IPS-18a (cell line): ENCODE measurements at regions not wholly inside any gene's neighbourhood (a gene's known extent, or its start where the extent isn't known, plus 50 kb on each side); places are given as distances from the start of the nearest gene placed in this dataset.

Experiments used
- H3K27ac ChIP-seq: one replicate; pipeline ENCODE4 v1.5.1; 2013; ENCODE audit warnings: low read length
- H3K27me3 ChIP-seq: one replicate; pipeline ENCODE4 v1.6.1; 2013; ENCODE audit warnings: mild to moderate bottlenecking, low read length; ENCODE audit not compliant: control insufficient read depth, insufficient read depth
- H3K36me3 ChIP-seq: one replicate; pipeline ENCODE4 v1.6.1; 2013; ENCODE audit warnings: low read depth, low read length; ENCODE audit not compliant: control insufficient read depth
- H3K4me1 ChIP-seq: one replicate; pipeline ENCODE4 v1.6.1; 2013; ENCODE audit warnings: low read depth, low read length; ENCODE audit not compliant: control insufficient read depth
- H3K4me3 ChIP-seq: one replicate; pipeline ENCODE4 v1.5.1; 2013; ENCODE audit warnings: low read length
- H3K9ac ChIP-seq: one replicate; pipeline ENCODE4 v1.6.1; 2013; ENCODE audit warnings: mild to moderate bottlenecking, low read length, moderate library complexity
- H3K9me3 ChIP-seq: one replicate; pipeline ENCODE4 v1.6.1; 2013; ENCODE audit warnings: low read depth, low read length; ENCODE audit not compliant: control insufficient read depth

DNA sequence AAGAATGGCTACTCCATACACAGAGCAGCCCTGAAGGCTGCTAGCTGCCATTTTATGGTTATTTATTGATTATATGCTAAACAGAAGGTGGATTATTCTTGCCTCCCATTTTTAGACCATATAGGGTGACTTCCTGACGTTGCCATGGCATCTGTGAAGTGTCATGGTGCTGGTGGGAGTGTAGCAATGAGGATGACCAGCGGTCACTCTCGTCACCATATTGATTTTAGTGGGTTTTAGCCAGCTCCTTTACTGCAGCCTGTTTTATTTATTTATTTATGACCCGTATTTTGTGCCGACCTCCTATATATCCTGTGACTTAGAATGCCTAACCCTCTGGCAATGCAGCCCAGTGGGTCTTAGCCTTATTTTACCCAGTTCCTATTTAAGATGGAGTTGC is 553.9 kb downstream of the TNS1 start:
- no peak overlapping the region for H3K27ac ChIP-seq
- no peak overlapping the region for H3K4me3 ChIP-seq
- no peaks in the 10 kb centered on the region for H3K9me3 ChIP-seq
- H3K27me3 ChIP-seq: no peaks in the 10 kb centered on the region
- no peaks in the 10 kb centered on the region for H3K4me1 ChIP-seq
- no peaks in the 10 kb centered on the region for H3K36me3 ChIP-seq
- no peak overlapping the region for H3K9ac ChIP-seq

DNA sequence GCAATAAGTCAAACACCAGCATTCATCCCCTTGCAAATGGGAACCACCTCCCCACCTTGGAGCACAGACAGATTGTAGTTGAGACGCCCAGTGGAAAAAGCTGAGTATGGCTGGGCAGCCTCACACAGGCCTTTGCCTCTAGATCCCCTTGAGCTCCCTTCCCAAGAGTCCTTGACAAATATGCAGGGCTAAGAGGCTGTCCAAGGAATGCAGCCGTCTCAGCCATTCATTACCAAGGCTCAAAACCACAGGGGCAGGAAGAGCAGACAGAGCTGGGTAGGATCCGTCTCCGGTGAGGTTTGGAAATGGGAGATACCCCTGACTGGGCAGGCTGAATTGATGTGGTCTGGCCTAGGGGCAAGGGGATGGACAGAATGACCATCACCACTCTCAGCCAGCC is 557.1 kb downstream of the TNS1 start:
- no peak overlapping the region for H3K27ac ChIP-seq
- no peaks in the 10 kb centered on the region for H3K27me3 ChIP-seq
- no peaks in the 10 kb centered on the region for H3K4me1 ChIP-seq
- no peaks in the 10 kb centered on the region for H3K36me3 ChIP-seq
- no peak overlapping the region for H3K4me3 ChIP-seq
- no peak overlapping the region for H3K9ac ChIP-seq
- H3K9me3 ChIP-seq: no peaks in the 10 kb centered on the region

DNA sequence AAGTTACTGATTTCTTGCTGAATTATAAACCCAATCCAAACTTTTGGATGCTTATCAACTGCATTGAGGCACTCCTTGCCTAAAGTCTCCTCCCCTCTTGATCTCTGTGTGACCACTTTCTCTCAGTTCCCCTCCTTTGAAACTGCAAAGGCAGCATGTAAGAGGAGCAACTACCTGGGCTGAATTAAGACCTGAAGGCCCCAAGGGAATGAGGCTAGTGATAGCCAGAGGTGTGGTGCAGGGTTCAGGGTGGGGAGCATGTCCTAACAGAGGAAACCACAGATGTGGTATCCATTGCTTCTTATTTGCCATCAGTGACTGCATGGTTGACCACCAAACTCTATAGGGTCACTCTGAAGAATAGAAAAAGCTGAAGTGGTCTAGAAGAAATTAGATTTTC is 557.9 kb downstream of the TNS1 start:
- H3K36me3 ChIP-seq: no peaks in the 10 kb centered on the region
- H3K27ac ChIP-seq: no peak overlapping the region
- H3K9me3 ChIP-seq: no peaks in the 10 kb centered on the region
- H3K27me3 ChIP-seq: no peaks in the 10 kb centered on the region
- H3K4me3 ChIP-seq: no peak overlapping the region
- no peak overlapping the region for H3K9ac ChIP-seq
- no peaks in the 10 kb centered on the region for H3K4me1 ChIP-seq

DNA sequence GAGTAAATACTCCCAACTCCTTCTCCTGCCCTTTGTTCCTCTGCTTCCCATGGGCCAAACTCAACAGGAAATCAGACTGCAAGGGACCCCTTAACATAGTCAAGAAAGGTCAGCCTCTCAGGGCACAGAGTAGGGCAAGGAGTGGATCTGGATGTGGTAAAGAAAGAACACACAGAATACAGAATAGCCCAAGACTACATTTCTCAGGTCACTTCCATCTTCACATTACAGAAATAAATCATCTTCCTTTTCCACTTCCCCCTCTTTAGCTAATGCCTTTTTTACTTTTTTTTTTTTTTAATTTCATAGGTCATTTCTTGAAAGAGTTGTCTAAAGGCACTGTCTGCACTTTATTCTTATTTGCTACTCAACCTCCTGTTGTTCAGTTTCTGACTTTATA is 558.3 kb downstream of the TNS1 start:
- Histone ChIP-seq H3K9me3 (no peaks in the 10 kb centered on the region), H3K9ac (no peak overlapping the region), H3K36me3 (no peaks in the 10 kb centered on the region), H3K27me3 (no peaks in the 10 kb centered on the region), H3K4me3 (no peak overlapping the region), H3K27ac (no peak overlapping the region), H3K4me1 (no peaks in the 10 kb centered on the region)

DNA sequence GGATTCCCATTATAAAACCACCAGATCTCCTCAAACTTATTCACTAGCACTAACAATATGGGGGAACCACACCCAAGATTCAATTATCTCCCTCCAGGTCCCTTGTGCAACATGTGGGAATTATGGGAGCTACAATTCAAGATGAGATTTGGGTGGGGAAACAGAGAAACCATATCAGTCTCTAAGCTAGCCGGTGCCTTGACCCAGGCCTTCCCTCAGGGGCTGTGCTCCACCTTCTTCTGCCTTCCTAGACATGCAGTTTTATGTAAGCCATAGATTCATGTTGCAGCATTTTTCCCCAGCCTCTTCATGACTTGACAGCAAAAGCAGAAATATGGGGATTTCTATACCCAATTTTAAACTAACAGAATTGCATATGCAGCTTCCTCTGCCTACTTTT is 559.2 kb downstream of the TNS1 start:
- H3K4me1 ChIP-seq: no peaks in the 10 kb centered on the region
- H3K9ac ChIP-seq: no peak overlapping the region
- H3K9me3 ChIP-seq: no peaks in the 10 kb centered on the region
- no peak overlapping the region for H3K4me3 ChIP-seq
- no peaks in the 10 kb centered on the region for H3K36me3 ChIP-seq
- no peaks in the 10 kb centered on the region for H3K27me3 ChIP-seq
- H3K27ac ChIP-seq: no peak overlapping the region

DNA sequence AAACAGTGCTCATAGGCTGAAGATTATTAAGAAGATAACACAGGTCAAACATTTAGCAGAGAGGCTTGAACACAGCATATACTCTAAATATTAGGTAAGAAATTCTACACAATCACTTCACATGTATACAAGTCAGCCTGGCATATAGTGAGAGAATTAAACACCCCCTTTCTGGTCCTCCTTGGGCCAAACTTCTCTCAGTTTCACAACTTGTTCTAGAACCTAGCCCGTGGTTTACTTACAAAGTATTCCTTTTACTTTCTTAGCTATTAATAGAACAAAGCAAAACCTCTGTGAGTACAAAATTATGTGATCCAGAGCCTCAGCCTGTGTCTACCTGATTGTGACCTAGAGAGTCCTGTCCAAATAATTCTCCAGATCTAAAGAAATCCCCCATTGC is 562.8 kb downstream of the TNS1 start:
- H3K4me1 ChIP-seq: no peaks in the 10 kb centered on the region
- no peaks in the 10 kb centered on the region for H3K27me3 ChIP-seq
- no peaks in the 10 kb centered on the region for H3K9me3 ChIP-seq
- H3K27ac ChIP-seq: no peak overlapping the region
- no peaks in the 10 kb centered on the region for H3K36me3 ChIP-seq
- H3K4me3 ChIP-seq: no peak overlapping the region
- H3K9ac ChIP-seq: no peak overlapping the region

DNA sequence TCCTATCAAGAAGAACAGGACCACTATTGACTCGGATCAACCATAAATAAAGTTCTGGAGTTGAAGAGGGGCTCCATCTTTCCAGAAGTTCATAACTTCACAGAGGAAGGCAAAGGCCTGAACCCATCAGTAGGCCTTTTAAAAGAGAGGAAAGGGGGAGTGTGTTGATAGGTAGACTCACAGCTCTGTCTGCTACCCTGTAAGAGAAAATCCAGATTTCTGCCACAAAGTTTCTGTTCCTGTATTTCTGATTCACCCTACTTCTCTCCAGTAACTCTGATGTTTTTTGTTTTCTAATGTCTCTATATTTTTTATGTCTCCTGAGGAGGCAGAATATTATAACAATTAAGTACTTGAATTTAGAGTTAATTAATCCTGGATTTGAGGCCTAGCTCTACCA is 564.0 kb downstream of the TNS1 start:
- no peak overlapping the region for H3K27ac ChIP-seq

DNA sequence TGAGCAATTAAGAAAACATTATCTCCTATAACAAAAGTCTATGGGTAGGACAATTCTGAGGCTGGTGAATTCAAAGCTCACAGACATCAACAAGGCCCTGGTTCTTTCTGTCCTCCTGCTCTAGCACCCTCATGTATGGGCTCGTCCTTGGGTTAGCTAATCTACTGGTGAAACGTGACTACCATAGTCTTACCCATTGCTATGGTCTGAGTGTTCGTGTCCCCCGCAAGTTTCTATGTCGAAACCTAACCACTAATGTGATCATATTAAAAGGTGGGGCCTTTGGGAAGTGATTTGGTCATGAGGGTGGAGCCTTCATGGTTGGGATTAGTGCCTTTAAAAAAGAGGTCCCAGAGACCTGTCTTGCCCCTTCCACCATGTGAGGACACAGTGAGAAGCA is 564.7 kb downstream of the TNS1 start:
- Histone ChIP-seq H3K27me3 (no peaks in the 10 kb centered on the region), H3K9ac (no peak overlapping the region), H3K27ac (no peak overlapping the region), H3K36me3 (no peaks in the 10 kb centered on the region), H3K9me3 (no peaks in the 10 kb centered on the region), H3K4me3 (no peak overlapping the region), H3K4me1 (peaks cover 14% of the 10 kb centered on the region)

More for the DNA sequence above, 564.0 kb downstream of the TNS1 start:
- Histone ChIP-seq H3K4me1 (peaks cover 8% of the 10 kb centered on the region), H3K9ac (no peak overlapping the region), H3K27me3 (no peaks in the 10 kb centered on the region), H3K4me3 (no peak overlapping the region), H3K9me3 (no peaks in the 10 kb centered on the region), H3K36me3 (no peaks in the 10 kb centered on the region)

DNA sequence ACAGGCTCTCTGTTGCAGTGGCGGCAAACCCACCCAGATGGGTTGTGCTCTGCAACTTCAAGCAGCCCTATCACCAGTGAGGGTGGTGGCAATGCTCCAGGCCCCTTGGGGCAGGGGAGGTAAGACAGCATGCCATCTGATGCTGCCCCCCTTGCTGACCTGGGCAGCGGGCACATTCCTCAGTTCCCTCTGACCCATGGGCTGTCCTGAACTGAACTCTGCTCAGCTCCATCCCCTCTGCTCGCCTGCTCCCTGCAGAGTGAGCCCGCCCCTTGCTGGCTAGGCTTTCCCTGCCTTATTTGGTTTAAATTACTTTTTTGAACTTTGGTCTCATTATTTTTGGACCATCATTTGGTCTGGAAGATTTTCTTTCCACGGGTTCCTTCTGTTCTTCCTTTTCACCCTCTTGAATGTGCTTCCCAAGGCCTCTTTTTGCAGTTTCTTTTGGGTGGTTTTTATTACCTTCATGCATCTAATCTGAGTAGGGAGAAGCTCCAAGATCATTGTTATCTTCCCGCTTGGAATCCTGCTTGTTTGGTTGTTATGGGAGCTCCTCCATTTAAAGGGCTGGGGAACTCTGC is 565.4 kb downstream of the TNS1 start:
- no peak overlapping the region for H3K27ac ChIP-seq
- no peak overlapping the region for H3K9ac ChIP-seq
- no peak overlapping the region for H3K4me3 ChIP-seq
- peaks cover 14% of the 10 kb centered on the region for H3K4me1 ChIP-seq
- H3K27me3 ChIP-seq: no peaks in the 10 kb centered on the region
- no peaks in the 10 kb centered on the region for H3K36me3 ChIP-seq
- H3K9me3 ChIP-seq: no peaks in the 10 kb centered on the region

DNA sequence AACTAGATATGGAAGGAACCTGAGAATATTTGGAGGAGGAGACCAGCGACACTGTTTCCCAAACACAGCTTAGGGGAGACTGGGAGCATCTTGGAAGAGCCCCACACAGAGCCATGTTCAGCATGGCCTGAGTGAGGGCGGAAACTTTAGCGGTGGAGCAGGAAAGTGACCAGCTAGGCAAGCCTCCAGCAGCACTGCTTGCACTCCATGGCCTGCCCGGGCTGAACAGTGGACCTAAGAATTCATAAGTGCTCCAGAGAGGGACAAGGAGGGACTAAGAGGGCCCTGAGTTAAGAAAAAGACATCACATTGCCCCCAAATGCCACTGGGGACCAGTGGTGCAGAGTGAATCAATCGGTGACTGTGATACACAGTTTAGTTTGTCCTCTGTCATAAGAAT is 566.4 kb downstream of the TNS1 start:
- Histone ChIP-seq H3K9me3 (no peaks in the 10 kb centered on the region), H3K4me1 (peaks cover 14% of the 10 kb centered on the region), H3K4me3 (no peak overlapping the region), H3K27me3 (no peaks in the 10 kb centered on the region), H3K9ac (no peak overlapping the region), H3K36me3 (no peaks in the 10 kb centered on the region), H3K27ac (no peak overlapping the region)

DNA sequence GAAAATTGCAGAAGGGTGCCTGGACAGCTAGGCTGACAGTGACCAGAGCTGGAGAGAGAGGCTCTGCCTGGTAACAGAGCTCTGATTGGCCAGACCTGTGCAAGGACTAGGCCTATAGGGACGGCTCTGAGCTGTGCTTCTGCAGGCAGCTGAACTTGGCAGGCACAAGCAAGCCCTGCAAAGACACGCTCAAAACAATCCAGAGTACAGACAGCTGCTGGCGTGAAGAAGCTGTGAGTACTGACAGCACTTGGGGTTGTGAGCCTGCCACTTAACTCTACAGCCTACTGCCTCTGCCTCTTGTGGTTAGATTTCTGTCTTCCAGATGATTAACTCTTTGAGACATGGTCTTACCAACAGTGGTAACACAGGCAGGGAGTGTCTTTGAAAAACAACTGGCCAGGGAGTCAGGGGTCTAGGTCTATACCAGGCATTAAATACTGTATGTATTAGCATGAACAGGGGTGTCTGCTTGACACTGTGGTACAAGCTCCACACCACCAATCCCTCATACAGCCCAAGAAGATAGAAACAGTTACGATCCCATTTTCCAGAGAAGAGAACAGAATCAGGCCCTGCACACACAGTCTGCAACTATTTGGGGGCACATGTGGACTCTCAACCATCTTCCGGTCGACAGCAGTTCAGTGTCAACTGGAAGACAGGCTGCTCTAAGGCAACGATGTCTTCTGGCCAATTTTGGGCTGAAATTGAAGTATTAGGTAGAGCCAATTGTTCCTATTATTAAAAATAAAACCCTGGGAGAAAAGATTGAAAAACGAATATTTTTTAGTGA is 568.4 kb downstream of the TNS1 start:
- no peaks in the 10 kb centered on the region for H3K36me3 ChIP-seq
- no peaks in the 10 kb centered on the region for H3K27me3 ChIP-seq
- H3K4me1 ChIP-seq: peaks cover 14% of the 10 kb centered on the region
- no peak overlapping the region for H3K27ac ChIP-seq
- no peak overlapping the region for H3K9ac ChIP-seq
- no peak overlapping the region for H3K4me3 ChIP-seq
- H3K9me3 ChIP-seq: no peaks in the 10 kb centered on the region

DNA sequence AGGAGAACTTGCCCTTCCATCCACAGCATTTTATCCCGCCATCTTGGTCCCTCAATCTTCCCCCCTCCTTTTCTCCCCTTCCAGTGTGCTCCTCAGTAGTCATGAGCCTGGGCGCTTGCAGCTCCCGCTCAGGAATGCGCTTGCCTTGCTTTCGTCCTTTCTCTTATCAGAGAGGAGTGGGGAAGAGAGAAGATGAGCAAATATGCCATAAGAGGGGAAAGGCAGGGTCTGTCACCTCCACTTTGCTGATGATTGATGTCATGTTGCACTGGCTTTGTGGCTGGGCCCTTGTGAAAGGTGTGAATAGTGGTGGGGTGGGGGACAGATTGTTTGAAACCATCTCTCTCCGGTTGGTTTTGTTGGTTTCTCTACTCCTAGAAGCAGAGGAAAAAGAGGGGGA is 569.3 kb downstream of the TNS1 start:
- peaks cover 14% of the 10 kb centered on the region for H3K4me1 ChIP-seq
- H3K27me3 ChIP-seq: no peaks in the 10 kb centered on the region
- H3K27ac ChIP-seq: no peak overlapping the region
- no peaks in the 10 kb centered on the region for H3K9me3 ChIP-seq
- no peaks in the 10 kb centered on the region for H3K36me3 ChIP-seq
- no peak overlapping the region for H3K4me3 ChIP-seq
- no peak overlapping the region for H3K9ac ChIP-seq
